HG02981 (cell line): ENCODE measurements at regions not wholly inside any gene's neighbourhood (a gene's known extent, or its start where the extent isn't known, plus 50 kb on each side); places are given as distances from the start of the nearest gene placed in this dataset.

ENCODE experiments used
- ATAC-seq: cut with Tn5 transposase; IDR thresholded peaks from one replicate; pipeline ENCODE4 v1.9.1; 2021; ENCODE audit warnings: mild to moderate bottlenecking, moderate library complexity; ENCODE audit not compliant: unreplicated experiment

DNA sequence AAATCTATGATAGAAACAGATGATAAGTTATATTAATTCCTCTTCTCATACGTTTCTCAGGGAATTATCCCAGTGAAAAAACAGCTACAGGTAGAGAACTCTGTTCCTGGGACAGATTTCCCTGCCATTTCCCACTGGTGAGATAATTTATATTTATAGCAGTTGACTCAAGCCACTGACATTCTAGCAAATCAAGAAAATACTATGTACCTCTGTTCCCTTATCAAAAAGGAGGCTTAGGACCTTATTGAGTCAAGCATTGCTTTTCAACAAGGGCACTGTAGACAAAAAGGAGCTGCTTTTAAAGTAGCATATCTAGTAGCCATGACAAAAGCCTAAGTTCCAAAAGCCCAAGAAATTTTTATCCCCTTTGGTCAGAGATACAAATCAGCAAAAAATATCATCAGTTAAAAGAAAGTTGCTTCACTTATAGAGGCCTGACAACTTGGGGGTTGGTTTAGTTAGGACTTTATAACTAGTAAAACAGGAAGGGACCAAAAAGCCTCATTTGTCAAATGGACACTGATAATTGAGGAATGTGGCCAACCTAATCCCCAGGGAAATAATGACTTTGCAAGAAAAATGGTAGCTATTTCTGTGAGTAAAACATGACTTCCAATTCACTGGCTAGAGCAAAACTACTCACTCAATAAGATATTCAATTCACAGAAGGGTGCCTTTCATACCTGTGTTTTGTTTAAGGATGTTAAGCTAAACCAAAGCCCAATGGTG is 652.5 kb downstream of the SLITRK1 start:
- ATAC-seq, result no peak

DNA sequence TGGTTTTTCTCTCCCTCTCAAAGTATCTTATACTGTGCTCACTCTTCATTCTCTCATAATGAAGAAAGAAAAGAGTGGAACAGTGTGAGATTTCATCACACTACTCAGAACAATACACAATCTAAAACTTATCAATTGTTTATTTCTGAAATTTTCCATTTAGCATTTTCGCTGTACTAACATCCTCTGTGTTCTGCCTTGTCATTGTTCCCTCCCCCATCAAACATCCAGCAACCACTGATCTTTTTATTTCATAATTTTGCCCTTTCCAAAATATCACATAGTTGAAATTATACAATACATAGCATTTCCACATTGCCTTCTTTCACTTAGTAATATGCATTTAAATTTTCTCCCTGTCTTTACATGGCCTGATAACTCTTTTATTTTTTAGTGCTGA is 658.7 kb downstream of the SLITRK1 start:
- no peak for ATAC-seq

- no peak for ATAC-seq
Observed at GRCh38 chr13:83221813-83222241, 660.4 kb downstream of the SLITRK1 start.

DNA sequence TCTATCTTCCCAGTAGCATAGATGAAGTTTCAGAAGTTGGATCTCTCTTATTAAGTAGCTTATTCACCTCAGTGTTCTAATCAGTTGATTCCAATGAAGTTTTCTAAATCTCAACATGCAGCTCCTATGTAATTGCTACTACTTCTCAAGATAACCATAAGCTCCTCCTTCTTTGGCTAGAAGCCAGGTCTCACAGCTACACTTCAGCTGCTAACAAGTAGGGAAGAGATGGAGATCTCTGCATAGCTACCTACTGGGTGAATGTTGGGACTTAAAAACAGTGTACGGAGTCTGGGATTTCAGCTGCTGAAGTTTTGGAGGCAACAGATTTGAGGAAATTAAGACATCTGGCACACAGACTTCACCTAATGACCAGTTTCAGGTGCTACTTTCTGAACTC is 661.0 kb downstream of the SLITRK1 start:
- ATAC-seq, result no peak

DNA sequence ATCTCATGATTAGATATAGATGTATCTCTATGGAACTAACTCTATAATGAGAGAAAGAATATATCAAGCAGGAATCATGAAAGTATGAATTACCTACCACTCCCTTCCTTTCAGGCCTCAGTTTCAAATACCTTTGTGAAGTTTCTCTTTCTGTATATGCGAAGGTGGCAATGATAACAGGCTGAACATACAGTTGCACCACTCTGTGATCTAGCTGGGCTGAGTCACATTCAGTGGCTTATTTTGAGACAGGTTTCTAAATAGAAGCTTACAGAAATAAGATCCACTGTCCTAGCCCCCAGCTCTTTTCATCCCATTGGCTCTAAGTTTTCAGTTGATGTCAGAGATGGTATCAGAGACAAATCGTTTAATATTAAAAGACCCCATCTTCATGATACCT is 662.0 kb downstream of the SLITRK1 start:
- no peak for ATAC-seq

GRCh38 chr13:83219832-83220231 is 662.4 kb downstream of the SLITRK1 start:
- ATAC-seq, result no peak

GRCh38 chr13:83216479-83217245 is 665.6 kb downstream of the SLITRK1 start:
- ATAC-seq, result no peak

GRCh38 chr13:83215627-83216026 is 666.6 kb downstream of the SLITRK1 start:
- no peak for ATAC-seq

DNA sequence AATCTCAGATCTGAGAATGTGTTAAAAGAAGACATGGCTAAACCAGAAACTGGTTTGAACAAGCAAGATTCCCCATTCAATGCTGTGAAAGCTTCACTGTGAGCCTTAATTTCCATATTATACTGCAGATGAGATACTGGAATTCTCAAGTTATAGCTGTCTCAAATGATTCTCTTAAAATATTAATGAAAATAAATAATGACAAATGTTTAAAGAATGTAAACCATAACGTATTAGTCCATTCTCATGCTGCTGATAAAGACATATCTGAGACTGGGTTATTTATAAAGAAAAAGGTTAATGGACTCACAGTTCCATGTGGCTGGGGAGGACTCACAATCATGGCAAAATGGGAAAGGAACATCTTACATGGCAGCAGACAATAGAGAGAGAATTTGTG is 667.8 kb downstream of the SLITRK1 start:
- ATAC-seq, result no peak

GRCh38 chr13:83211301-83211700 is 671.0 kb downstream of the SLITRK1 start:
- no peak for ATAC-seq

- ATAC-seq, result no peak
Observed at GRCh38 chr13:83204886-83205285, 677.4 kb downstream of the SLITRK1 start.

- ATAC-seq, result no peak
Observed at GRCh38 chr13:83201506-83201905, 680.8 kb downstream of the SLITRK1 start.

GRCh38 chr13:83197316-83197715 is 685.0 kb downstream of the SLITRK1 start:
- no peak for ATAC-seq

DNA sequence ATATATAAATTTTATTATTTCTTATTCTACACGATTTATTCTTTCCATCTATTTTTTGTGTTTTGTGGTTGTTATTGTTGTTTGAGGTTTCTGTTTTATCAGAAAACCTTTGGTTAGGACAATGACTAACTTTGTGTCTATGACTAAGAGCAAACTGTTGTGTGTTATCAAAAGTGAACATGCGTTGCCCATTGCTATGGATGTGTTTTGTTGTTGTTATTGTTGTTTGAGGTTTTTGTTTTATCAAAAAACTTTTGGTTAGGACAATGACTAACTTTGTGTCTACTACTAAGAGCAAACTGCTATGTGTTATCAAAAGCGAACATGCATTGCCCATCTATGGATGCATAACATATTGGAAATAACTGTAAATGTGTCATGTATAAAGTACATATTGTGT is 692.3 kb downstream of the SLITRK1 start:
- ATAC-seq, result no peak

GRCh38 chr13:83184819-83185218 is 697.5 kb downstream of the SLITRK1 start:
- no peak for ATAC-seq

GRCh38 chr13:83184150-83184475 is 698.2 kb downstream of the SLITRK1 start:
- no peak for ATAC-seq

- ATAC-seq, result no peak
Observed at GRCh38 chr13:83183439-83184149, 698.7 kb downstream of the SLITRK1 start.

- no peak for ATAC-seq
Observed at GRCh38 chr13:83182845-83183244, 699.4 kb downstream of the SLITRK1 start.

- no peak for ATAC-seq
Observed at GRCh38 chr13:83178008-83178407, 704.3 kb downstream of the SLITRK1 start.

- no peak for ATAC-seq
Observed at GRCh38 chr13:83168590-83168989, 713.7 kb downstream of the SLITRK1 start.

DNA sequence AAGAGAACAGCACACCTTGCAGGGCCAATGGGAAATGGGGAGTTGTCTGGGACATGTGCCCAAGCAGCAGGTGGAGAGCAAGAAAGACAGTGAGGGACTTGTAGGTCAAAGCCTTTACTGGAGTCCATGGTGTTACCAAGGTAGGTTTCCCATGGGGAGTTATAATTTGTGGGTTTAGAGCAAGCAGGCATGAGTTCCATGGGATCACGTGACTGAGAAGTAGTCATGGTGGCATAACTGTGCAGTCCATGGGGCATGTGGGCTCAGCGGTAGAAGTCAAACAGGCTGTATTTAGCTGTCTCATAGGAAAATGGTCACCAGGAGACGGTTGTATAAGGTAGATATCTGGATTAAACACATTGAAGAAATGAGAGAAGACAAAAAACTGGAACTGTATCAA is 715.1 kb downstream of the SLITRK1 start:
- no peak for ATAC-seq

- ATAC-seq, result no peak
Observed at GRCh38 chr13:83166550-83166949, 715.7 kb downstream of the SLITRK1 start.
